GM21367 (cell line): ENCODE measurements at regions not wholly inside any gene's neighbourhood (a gene's known extent, or its start where the extent isn't known, plus 50 kb on each side); places are given as distances from the start of the nearest gene placed in this dataset.

Experiments
- ATAC-seq: cut with Tn5 transposase; IDR thresholded peaks from one replicate; pipeline ENCODE4 v1.9.1; 2021; ENCODE audit not compliant: unreplicated experiment

DNA sequence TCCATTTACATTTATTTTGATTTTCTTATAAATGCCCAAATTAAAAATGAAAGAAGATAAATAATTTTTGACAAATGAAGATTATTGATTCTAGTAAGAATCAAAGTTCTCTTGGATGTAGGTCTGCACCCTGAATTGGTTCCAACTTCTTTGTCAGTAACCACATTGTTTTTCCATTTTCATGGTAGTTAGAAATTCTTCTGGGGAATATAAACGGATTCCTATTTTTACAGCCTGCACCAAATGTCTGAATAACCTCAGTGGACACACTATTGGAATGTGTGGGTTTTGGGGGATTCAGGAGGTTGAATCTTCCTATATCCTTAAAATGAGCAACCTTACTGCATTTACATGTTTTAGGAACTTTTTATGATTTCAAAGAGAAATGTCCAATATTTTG lies 1085.3 kb upstream of the MAP3K7 start:
- ATAC-seq, result no peak

DNA sequence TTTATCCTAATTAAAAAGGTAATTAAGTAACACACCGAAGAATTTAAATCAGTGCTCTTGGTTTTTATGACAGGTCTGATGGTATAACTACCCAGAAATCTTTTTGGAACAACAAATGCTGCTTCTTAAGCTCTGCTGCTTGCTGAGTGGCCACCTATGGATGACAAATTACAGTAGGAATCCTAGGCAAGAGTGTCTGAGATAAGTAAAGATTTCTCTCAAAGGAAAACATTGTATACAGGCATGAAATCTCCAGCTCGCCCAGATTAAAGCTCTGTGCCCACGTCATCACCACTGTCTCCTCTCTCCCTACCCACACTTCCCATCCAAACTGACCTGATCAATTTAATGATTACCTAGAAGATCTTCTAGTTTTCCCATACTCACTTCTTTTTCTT lies 1083.0 kb upstream of the MAP3K7 start:
- ATAC-seq, result no peak

DNA sequence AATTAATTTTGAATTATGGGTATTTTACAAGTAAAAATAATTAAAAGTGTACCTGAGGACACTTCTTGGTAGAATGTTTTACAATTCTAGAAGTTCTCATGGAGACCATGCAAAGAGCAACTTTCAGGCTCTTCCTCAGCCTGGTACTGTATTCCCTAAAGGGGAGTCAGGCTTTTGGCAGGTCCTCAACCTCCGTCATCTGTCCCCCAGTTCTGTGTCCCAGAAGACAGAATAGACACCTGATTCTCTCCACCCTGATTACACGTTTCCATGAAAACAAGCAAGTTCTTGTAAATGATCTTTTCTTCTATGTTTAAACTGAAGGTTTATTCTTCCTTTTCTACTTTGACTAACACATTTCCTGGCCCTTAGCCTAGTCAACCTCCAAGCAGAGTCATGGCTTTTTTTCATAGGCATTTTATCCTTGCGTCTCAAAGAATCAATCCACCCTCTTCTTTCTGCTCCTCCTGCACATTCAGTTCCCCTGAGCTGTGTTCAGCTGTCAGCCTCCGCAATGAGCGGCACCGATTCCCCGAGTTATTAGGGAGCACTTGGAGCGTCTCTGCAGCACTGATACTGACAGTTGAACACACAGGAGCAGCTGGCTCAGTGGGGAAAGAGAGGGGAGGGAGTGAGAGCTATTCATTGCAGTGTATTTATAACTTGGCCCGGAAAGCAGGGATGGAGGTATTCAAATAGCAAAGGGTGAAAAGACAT lies 1082.4 kb upstream of the MAP3K7 start:
- no peak for ATAC-seq

DNA sequence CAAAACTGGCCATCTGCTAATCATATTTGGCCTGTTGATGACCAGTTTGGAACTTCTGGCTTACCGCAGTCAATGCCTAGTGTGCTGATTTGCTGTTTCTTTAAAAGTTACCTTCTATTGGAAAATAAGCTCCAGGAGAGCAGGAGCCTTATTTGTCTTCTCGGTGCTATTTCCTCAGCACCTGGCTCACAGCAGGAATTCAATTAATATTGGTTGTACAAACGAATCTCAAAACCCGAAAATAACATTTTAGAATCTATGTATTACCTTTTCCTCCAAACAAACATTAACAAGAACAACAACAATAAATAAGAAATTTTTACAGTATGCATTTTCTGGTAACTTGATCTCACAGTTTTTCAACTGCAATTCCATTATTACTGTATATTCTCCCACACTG lies 1080.7 kb upstream of the MAP3K7 start:
- no peak for ATAC-seq

DNA sequence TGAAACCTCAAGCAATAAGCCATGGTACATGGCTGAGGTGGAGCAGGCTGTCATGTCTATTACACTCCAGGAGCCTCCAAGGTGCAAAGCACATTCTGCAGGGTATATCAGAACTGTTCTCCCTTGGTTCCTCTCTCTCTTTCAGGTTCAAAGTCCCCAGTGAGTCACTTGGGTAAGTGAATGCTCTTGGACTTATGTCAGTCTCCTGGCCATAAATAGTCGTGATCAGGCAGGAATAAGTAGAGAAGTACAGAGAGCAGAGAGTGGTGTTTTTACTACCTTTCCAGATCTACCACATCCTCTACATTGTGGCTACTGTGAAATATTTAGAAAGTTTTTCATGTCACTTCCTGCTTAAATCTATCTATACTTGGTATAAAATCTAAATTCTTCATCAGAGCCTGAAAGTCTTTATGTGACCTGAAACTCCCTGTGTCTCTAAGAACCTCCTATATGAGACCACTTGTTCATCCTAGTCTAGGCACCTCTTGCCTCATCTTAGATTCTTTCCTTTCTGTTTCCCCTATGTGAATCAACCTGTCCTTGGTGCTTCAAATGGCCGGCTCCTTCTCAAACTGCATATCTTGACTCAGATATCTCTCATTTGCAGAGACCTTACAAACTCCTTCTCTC lies 1077.6 kb upstream of the MAP3K7 start:
- ATAC-seq, result no peak

DNA sequence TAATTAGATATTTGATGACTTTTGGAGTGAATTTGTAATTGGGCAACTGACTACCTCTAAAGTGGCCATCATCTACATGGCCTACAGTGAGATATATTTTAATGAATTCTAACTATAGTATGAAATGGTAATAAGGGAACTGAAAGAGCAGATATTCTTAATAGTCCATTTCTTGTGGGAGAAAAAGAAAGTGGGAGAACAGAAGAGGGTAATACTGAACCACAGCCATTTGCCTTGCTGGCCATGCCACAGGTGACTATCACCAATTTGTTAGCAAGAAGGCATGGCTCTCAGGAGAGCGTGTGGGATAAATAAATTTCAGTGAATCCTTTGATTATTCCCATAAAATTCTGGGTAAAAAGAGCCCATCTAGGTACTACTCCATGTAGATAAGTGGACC lies 1074.0 kb upstream of the MAP3K7 start:
- ATAC-seq, result no peak

DNA sequence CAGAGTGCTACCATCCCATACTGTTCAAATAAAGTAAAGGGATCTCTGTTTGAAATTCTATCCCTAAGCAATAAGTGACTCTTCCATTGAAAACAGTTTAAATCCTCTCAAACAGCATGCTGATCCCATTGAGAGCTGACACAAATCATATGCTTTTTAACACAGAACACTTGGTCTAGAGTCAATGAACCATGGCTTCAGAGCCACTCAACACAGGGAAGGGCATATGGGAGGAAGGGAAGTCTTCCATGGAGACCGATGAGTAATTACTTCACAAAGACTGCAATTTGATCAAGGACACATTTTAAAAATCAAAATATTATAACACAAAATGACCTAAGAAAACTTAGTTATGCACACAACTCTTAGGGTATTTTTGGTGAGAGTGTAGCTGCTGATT lies 1073.0 kb upstream of the MAP3K7 start:
- no peak for ATAC-seq

DNA sequence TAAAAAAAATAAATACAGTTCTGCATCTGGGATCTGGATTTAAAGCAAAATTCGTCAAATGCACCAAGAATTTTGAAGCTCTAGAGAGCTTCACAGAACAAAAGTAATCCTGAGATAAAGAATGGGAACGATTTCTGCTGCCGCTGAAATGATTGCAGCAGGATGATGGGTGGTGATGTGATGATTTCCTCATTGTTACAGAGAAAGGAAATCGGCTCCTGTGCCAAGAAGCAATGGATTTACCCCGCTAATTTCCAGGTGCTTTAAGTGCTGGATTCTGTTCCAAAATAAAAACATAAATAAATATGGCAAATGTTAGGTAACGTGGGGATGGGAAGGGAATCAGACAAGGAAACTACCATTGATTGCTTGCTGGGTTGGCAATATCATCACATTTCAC lies 1067.9 kb upstream of the MAP3K7 start:
- no peak for ATAC-seq

DNA sequence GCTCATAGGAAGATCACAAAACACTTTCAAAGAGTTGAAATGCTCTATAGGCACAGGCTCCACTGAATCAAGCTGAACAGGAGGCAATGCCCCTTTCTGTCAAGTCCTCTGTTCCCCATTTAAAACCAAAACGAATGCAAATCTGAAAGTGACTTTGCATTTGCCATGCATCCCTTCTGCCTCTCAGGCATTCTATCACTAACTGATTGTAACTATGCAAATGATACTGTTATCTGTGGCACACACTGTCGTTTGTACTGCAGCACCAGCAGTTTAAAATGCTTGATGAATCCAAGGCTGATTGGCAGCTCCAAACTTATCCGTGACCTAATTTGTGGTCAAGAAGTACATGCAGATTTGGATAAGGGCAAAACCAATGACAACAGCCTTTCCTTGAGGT lies 1067.5 kb upstream of the MAP3K7 start:
- ATAC-seq, result no peak

DNA sequence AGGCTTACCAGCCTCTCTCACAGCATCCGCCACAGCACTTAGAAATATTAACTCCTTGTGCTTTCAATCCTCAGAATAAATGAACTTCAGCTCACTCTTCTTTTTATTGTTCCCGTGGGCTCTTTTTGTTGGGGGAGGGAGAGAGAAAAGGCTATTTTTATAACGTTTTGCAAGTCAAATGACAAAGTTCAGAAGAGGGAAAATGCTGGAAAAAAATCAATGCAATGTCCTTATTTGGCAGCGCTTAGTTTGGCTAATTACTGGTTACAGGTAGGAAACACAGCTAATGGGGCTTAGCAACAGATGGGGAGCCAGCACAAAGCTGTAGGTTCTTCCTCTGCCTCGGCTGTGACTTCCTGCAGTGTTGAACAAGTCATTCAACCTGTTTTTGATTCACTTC lies 1067.0 kb upstream of the MAP3K7 start:
- ATAC-seq, result no peak

DNA sequence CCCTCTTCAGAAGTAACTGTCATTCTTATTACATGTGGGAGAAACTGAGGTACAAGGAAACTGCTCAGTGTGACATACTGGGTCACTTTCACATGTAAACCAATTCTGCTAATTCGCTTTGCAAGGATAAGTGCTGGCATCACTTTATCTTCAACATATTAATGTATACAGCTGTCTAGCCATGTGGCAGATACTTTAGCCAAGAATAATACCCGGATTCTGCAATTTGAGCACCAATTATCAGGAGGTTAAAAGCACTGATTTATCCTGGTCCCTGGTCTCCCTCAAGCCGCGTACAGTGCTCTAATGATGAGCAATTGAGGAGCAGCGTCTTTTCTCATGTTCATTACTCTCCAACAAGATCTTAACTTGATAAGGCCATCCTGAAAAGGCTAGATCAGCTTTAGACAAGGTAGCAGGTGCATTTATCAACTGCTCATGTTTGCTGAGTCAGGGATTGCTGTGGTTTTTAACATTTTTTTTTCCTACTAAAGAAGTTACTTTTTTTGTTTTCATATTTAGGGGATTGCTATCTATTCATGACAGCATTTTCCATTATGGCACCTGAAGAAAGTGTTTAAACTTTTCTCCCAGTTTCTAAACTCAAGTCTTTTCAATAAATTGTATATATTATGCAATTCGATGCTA lies 1066.3 kb upstream of the MAP3K7 start:
- ATAC-seq, result no peak

DNA sequence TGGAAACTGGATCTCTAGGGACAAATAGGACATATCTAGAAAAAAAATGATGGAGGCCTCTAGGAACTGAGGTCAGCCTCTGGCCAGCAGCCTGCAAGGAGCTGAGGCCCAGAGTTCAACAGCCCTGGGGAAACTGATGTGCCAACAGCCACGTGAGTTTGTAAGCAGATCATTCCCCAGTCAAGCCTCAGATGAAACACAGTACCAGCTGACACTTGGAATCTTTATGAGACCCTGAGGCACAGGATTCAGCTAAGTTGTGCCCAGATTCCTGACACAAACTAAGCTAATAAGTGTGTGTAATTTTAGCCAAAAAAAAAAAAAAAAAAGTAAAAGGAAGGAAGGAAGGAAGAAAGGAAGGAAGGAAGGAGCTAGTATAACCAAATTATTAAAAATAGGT lies 1059.8 kb upstream of the MAP3K7 start:
- ATAC-seq, result no peak

DNA sequence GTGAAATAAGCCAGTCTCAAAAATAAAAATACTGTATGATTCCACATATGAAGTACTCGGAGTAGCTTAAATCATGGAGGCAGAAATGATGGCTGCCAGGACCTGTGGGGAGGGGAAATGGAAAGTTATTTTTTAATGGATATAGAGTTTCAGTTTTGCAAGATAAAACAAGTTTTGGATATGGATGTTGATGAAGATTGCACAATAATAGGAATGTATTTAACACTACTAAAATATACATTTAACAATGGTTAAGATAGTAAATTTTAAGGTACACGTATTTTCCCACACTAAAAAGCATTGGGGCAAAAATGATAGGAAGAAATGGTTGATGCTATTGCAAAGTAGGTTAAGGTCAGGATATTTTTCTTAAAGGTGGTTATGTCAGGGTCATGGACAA lies 1058.9 kb upstream of the MAP3K7 start:
- ATAC-seq, result no peak

DNA sequence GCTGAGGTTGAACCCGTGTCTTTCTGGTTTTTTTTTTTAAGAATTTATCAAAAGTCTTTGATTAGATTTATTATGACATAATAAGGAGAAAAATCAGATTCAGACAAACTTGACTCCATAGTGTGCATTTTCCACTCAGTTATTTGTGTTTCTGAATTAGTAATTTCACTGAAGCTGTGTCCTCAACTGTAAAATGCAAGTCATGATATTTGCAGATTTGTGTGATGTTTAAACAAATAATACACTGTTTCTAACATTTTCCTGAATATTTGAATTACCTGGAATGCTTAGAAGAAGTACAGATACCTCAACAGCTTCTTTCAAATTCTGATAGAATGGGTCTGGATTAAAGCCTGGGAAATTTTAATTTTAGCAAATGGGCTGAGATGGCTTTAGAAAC lies 1050.3 kb upstream of the MAP3K7 start:
- no peak for ATAC-seq

DNA sequence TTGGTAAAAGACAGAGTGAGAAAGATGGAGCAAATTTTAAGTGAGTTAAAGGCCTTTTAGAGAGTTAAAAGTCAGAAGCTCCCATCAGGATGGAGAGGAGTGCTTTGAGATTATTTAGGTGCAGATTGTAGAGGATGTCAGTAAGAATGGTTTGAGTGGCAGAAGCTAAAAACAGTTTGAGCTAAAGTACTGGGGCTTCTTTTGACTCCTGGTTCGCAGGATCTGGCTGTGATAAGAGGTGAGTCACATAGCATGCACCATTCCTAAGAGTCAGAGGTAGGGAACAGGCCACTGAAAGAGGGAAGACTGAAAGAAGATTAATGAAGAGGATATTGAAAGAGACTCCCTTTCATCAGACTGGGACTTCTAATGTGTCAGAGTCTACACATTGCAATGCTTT lies 1047.9 kb upstream of the MAP3K7 start:
- ATAC-seq, result no peak

DNA sequence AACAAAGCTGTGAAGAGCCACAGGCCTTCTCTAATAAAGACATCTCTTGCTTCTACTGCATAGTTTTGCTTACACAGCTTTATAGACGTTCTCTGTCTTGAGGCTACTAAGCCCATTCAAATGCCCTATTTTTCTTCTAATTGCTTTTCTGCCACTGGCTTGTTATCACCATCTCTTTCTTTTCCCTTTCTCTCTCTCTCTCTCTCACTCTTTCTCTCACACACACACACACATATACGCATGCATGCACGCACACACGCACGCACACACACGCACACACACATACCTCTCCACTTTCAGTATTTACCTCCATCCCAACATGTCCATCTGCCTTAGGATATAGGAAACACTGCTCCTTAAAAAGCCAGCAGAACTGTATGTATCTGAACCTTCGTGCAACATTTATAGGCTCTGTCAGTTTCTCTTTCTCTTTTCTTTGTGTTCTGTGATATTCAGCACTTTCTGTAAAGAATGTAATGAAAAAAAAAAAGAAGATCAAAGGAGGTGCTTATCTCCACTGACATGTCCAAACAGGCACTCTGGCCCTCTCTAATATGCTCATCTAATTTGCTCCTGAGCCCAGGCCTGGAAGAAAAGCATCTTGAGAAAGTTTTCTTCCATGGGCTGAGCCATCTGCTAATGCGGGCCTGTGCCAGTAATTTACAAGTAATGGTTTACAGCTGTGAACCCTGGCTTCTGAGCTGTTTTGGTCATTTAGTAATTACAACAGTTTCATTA lies 1046.7 kb upstream of the MAP3K7 start:
- ATAC-seq, result no peak

DNA sequence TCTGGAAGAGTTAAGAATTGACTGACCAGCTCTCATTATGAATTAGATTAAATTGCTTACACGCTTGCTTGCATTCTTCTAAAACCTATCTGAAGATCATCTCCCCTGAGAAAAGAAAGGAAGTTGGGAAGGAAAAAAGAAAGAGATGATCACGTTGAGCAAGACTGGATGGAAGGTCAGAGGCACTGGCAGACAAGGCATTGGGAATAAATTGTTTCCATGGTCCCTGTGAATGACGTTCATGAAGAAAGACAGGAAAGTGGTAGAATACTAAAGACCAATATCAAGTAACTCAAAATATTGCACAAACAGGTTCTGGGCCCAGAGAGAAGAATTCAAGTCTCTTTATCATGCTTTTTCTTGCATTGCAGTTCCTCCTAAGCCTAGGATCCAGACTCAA lies 1045.4 kb upstream of the MAP3K7 start:
- no peak for ATAC-seq

DNA sequence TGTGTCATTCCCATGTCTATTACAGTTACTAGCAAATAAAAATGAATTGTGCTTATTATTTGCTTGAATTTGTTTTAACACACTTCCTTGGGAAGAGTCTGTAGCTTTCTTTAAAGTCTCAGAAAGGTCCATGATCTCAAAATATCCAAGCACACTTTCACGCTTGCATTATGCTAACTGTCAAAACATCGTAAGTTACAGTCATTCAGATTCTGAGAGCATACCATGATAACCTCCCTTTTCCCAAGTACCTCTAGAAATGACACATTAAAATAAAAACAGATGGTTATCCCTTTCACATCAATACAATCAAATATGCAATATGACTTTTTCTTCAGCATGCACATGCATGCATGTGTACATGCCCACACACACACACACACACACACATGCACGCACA lies 1044.4 kb upstream of the MAP3K7 start:
- ATAC-seq, result no peak

DNA sequence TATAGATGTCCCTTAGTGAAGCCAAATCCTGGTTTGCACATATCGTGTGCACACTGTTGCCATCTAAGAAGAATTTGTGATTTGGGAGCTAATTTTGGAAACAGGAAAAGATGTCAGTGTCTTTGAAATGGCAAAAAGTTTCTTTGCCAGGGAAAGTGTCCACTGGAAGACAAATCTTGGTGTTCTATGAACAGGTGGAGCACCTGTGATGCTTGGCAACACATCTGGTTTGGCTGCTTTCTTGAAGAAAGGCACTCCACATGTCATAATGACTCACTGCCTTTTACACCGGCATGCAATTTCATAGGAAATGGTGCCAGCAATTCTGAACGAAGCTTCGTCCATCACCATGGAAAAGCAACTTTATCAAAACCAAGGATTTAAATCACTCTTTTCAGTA lies 1040.0 kb upstream of the MAP3K7 start:
- ATAC-seq, result no peak

DNA sequence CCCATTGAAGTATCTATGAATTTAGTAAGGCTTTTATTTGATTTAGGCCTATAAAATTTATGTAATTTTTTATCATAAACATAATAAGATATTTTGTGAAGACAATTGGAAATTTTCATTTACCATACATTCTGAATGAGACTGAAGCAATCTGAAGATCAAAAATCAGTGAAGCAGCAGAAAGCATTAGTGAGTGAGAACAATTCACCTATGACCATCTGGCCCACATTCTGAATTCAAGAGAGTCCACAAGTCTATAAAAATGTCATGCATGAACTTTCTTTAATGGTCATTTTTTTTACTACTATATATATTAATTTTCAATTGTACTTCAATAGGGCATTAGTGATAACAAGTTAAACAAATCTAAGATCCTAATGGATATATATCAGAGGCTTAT lies 1026.6 kb upstream of the MAP3K7 start:
- no peak for ATAC-seq

DNA sequence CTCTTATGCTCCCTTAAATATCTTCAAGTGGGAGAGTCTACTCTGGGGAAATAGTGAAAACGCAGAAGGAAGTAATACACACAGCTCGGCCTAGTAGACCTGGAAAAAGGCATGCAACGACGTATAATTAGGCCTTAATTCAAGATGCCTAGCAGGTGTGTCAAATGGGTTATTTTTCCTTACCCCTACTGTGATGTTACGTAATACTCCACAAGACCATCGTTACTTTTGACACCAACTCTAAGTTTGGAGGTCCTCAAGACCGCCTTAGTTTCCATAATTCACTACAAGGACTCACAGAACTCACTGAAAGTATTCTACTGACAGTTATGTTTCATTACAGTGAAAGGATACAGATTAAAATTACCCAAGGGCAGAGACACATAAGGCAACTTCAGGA lies 1024.3 kb upstream of the MAP3K7 start:
- ATAC-seq, result no peak

DNA sequence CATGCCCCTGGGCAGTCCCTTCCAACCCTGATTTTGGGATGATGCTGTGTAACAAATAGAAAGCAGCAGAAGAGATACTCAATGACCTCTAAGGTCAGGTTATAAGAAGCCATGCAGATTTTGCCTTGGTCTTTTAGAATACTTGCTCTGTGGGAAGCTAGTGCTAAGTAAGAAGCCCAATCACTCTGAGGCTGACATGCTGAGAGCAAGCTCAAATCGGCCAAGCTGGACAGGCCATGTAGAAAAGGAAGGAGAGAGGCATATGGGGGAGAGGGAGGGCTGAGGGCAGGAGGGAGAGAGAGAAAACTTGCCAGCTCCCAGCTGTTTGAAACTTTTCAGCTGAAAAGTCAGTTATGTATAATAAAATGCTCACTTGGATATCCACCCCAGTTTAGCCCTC lies 1021.6 kb upstream of the MAP3K7 start:
- ATAC-seq, result no peak
